ENCODE measurements at regions not wholly inside any gene's neighbourhood (a gene's known extent, or its start where the extent isn't known, plus 50 kb on each side); places are given as distances from the start of the nearest gene placed in this dataset.

DNA sequence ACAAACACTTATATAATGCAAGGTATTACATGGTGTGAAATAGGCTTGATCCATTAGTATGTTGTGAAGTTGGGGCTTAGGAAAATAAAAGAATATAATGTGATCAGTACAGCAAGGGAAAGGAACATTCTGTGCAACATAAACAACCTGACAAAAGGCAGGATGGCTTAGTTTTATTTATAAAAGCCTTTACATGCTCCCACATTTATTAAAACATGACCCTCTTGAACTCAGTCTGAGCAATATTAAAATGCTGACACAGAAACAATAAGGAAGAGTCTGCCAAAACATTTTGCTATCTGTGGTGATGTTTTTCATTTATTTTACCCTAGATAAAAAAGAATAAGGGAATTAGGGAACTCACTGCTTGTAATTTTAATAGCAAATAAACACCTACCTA lies 519.7 kb downstream of the PCDH7 start:
- Histone ChIP-seq H3K27ac (ENCODE audit: low read length) (no peak overlapping the region), H3K4me1 (ENCODE audit: control insufficient read depth, insufficient read depth, low read length) (no peaks in the 10 kb centered on the region), H3K9me3 (ENCODE audit: control insufficient read depth, insufficient read depth, low read depth, low read length) (no peaks in the 10 kb centered on the region), H3K4me3 (ENCODE audit: low read depth in 2 of 2, low read length in 2 of 2) (no peak overlapping the region), H3K27me3 (ENCODE audit: control insufficient read depth, insufficient read depth, low read length) (no peaks in the 10 kb centered on the region), H3K36me3 (ENCODE audit: control insufficient read depth, insufficient read depth, low read length) (no peaks in the 10 kb centered on the region)
- intact Hi-C loops (cut with micrococcal nuclease; ENCODE audit: unreplicated experiment) (no loop called here), in situ Hi-C loops (cut with HindIII; ENCODE audit: low pct_unique_long_range_greater_than_20kb, low sequenced_read_pairs) (no loop called here)
- no TSS peak for BruUV-seq (replicated peaks)
- TF ChIP-seq, protein P1, sequence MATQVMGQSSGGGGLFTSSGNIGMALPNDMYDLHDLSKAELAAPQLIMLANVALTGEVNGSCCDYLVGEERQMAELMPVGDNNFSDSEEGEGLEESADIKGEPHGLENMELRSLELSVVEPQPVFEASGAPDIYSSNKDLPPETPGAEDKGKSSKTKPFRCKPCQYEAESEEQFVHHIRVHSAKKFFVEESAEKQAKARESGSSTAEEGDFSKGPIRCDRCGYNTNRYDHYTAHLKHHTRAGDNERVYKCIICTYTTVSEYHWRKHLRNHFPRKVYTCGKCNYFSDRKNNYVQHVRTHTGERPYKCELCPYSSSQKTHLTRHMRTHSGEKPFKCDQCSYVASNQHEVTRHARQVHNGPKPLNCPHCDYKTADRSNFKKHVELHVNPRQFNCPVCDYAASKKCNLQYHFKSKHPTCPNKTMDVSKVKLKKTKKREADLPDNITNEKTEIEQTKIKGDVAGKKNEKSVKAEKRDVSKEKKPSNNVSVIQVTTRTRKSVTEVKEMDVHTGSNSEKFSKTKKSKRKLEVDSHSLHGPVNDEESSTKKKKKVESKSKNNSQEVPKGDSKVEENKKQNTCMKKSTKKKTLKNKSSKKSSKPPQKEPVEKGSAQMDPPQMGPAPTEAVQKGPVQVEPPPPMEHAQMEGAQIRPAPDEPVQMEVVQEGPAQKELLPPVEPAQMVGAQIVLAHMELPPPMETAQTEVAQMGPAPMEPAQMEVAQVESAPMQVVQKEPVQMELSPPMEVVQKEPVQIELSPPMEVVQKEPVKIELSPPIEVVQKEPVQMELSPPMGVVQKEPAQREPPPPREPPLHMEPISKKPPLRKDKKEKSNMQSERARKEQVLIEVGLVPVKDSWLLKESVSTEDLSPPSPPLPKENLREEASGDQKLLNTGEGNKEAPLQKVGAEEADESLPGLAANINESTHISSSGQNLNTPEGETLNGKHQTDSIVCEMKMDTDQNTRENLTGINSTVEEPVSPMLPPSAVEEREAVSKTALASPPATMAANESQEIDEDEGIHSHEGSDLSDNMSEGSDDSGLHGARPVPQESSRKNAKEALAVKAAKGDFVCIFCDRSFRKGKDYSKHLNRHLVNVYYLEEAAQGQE (IDR thresholded peaks at IDR 0.05; ENCODE audit: insufficient read depth in 1 of 2, low read depth in 2 of 2, low read length in 1 of 2): no peak
- TF ChIP-seq, protein P2, sequence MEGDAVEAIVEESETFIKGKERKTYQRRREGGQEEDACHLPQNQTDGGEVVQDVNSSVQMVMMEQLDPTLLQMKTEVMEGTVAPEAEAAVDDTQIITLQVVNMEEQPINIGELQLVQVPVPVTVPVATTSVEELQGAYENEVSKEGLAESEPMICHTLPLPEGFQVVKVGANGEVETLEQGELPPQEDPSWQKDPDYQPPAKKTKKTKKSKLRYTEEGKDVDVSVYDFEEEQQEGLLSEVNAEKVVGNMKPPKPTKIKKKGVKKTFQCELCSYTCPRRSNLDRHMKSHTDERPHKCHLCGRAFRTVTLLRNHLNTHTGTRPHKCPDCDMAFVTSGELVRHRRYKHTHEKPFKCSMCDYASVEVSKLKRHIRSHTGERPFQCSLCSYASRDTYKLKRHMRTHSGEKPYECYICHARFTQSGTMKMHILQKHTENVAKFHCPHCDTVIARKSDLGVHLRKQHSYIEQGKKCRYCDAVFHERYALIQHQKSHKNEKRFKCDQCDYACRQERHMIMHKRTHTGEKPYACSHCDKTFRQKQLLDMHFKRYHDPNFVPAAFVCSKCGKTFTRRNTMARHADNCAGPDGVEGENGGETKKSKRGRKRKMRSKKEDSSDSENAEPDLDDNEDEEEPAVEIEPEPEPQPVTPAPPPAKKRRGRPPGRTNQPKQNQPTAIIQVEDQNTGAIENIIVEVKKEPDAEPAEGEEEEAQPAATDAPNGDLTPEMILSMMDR (IDR thresholded peaks at IDR 0.05): no peak
- TF ChIP-seq POLR2AphosphoS5 (IDR thresholded peaks at IDR 0.05; ENCODE audit: low read depth, low read length) (no peak), SIN3A (IDR thresholded peaks at IDR 0.05; ENCODE audit: borderline replicate concordance, insufficient read depth, low read depth, low read length) (no peak), TCF7L2 (IDR thresholded peaks at IDR 0.05; ENCODE audit: low read depth, low read length) (no peak)
- ChIA-PET CTCF (interaction anchor here (0.6 kb wide), 1 partner anchor 642 kb away, joined by 3 read pairs; no protein-coding TSS in a partner anchor), POLR2A (no interaction called here)
- ATAC-seq (no peak), DNase-seq (ENCODE audit: low read depth, low spot score) (no peak)

DNA sequence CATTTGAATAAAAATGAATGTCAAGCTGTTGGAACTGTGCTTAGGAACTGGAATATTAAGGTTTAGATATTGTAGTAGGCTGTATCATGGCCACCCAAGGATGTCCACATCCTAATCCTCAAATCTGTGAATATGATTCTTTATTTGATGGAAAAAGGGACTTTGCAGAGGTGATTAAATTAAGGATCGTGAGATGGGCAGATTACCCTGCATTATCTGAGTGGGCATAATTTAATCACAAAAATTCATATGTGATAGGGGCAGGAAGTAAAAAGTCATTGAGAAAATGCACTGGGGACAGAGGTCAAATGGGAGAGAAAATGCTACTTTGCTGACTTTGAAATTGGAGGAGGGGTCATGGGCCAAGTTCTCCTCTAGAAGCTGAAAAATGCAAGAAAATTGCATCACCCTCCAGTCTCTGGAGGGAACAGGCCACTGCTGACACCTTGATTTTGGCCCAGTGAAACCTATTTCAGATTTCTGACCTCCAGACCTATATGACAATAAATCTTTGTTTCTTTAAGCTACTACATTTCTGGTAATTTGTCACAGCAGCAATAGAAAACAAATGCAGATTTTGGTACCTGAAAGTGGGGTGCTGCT lies 521.4 kb downstream of the PCDH7 start:
- POLR2A ChIA-PET: no interaction called here
- no peak for ATAC-seq

More for the DNA sequence above, 521.4 kb downstream of the PCDH7 start:
- Histone ChIP-seq H3K27ac (ENCODE audit: low read length) (no peak overlapping the region), H3K9me3 (ENCODE audit: control insufficient read depth, insufficient read depth, low read depth, low read length) (no peaks in the 10 kb centered on the region), H3K4me3 (ENCODE audit: low read depth in 2 of 2, low read length in 2 of 2) (no peak overlapping the region), H3K27me3 (ENCODE audit: control insufficient read depth, insufficient read depth, low read length) (no peaks in the 10 kb centered on the region), H3K36me3 (ENCODE audit: control insufficient read depth, insufficient read depth, low read length) (no peaks in the 10 kb centered on the region), H3K4me1 (ENCODE audit: control insufficient read depth, insufficient read depth, low read length) (no peaks in the 10 kb centered on the region)
- TF ChIP-seq SIN3A (IDR thresholded peaks at IDR 0.05; ENCODE audit: borderline replicate concordance, insufficient read depth, low read depth, low read length) (no peak), POLR2AphosphoS5 (IDR thresholded peaks at IDR 0.05; ENCODE audit: low read depth, low read length) (no peak), TCF7L2 (IDR thresholded peaks at IDR 0.05; ENCODE audit: low read depth, low read length) (no peak)
- TF ChIP-seq, protein P1 (IDR thresholded peaks at IDR 0.05; ENCODE audit: insufficient read depth in 1 of 2, low read depth in 2 of 2, low read length in 1 of 2): no peak
- TF ChIP-seq, protein P2 (IDR thresholded peaks at IDR 0.05): no peak
- intact Hi-C loops (cut with micrococcal nuclease; ENCODE audit: unreplicated experiment): no loop called here
- in situ Hi-C loops (cut with HindIII; ENCODE audit: low pct_unique_long_range_greater_than_20kb, low sequenced_read_pairs): no loop called here
- CTCF ChIA-PET: no interaction called here
- BruUV-seq (replicated peaks): no TSS peak
- DNase-seq (ENCODE audit: low read depth, low spot score): no peak

All from Panc1 (cell line).